IMR-90 (cell line): ENCODE measurements at regions not wholly inside any gene's neighbourhood (a gene's known extent, or its start where the extent isn't known, plus 50 kb on each side); places are given as distances from the start of the nearest gene placed in this dataset.
"Not testable (repeated sequence)": the region's sequence is repeated elsewhere in the genome, so short reads cannot be mapped to it uniquely, and the experiment has no call there.

Experiments used
- ATAC-seq: fragments of 200-7000 bp; cut with Tn5 transposase; 2 replicates; pipeline ENCODE4 v1.9.1; 2020; ENCODE audit warnings: low read depth, mild to moderate bottlenecking, moderate library complexity
- BruUV-seq: library from RNA; stranded (reverse); fragments of 400-500 nt; replicated peaks from 2 replicates; lab custom pipeline; 2021; lab: Mats Ljungman, UMichigan
- CTCF ChIA-PET: fragments of 300-600 bp; formaldehyde crosslinking; extraction: SDS; loops from one replicate; lab custom pipeline; 2021; ENCODE audit warnings: antibody characterized with exemption; lab: Yijun Ruan, JAX
- POLR2A ChIA-PET: fragments of 300-600 bp; sonication (Branson Sonifier 250); formaldehyde crosslinking; loops from one replicate; lab custom pipeline; 2022; ENCODE audit warnings: antibody characterized with exemption; ENCODE audit not compliant: unreplicated experiment; lab: Charles Lee
- DNase-seq: peaks from one replicate; pipeline ENCODE4 v3.0.0; 2013
- H2AFZ ChIP-seq: replicated peaks from 2 replicates; pipeline ENCODE3; 2013; ENCODE audit warnings: low read length, mild to moderate bottlenecking; ENCODE audit not compliant: poor library complexity
- H2AK5ac ChIP-seq: 2 replicates; pipeline ENCODE4 v1.6.1; 2013; ENCODE audit warnings: low read depth, low read length, inconsistent platforms
- H2AK9ac ChIP-seq: replicated peaks from 2 replicates; pipeline ENCODE3; 2013; ENCODE audit warnings: mild to moderate bottlenecking, low read depth, low read length, moderate library complexity; ENCODE audit not compliant: poor library complexity
- H2BK120ac ChIP-seq: 2 replicates; pipeline ENCODE4 v1.6.1; 2013; ENCODE audit warnings: low read depth, low read length, inconsistent platforms
- H2BK15ac ChIP-seq: 3 replicates; pipeline ENCODE4 v1.6.1; 2013; ENCODE audit warnings: low read depth, low read length, inconsistent platforms
- H2BK20ac ChIP-seq: 2 replicates; pipeline ENCODE4 v1.6.1; 2013; ENCODE audit warnings: low read depth, mild to moderate bottlenecking, inconsistent platforms, low read length, moderate library complexity
- H2BK5ac ChIP-seq: 2 replicates; pipeline ENCODE4 v1.6.1; 2013; ENCODE audit warnings: mild to moderate bottlenecking, low read depth, low read length, inconsistent platforms; ENCODE audit not compliant: poor library complexity, severe bottlenecking
- H3K14ac ChIP-seq: replicated peaks from 2 replicates; pipeline ENCODE4 v1.6.1; 2013; ENCODE audit warnings: low read depth, low read length, inconsistent platforms
- H3K18ac ChIP-seq: 2 replicates; pipeline ENCODE4 v1.6.1; 2013; ENCODE audit warnings: low read depth, low read length, control low read depth
- H3K23ac ChIP-seq: 2 replicates; pipeline ENCODE4 v1.6.1; 2013; ENCODE audit warnings: low read depth, low read length, inconsistent platforms
- H3K27ac ChIP-seq: 2 replicates; pipeline ENCODE4 v1.5.1; 2013; ENCODE audit warnings: mild to moderate bottlenecking, control low read depth, low read length; ENCODE audit not compliant: insufficient read depth
- H3K27me3 ChIP-seq: 2 replicates; pipeline ENCODE4 v1.6.1; 2013; ENCODE audit warnings: low read length; ENCODE audit not compliant: control insufficient read depth, insufficient read depth
- H3K36me3 ChIP-seq: 2 replicates; pipeline ENCODE4 v1.6.1; 2013; ENCODE audit warnings: low read length, mixed read lengths; ENCODE audit not compliant: control insufficient read depth, insufficient read depth
- H3K4ac ChIP-seq: 2 replicates; pipeline ENCODE4 v1.6.1; 2013; ENCODE audit warnings: low read depth, low read length, inconsistent platforms
- H3K4me1 ChIP-seq: 2 replicates; pipeline ENCODE4 v1.6.1; 2013; ENCODE audit warnings: low read length, mixed read lengths; ENCODE audit not compliant: control insufficient read depth, insufficient read depth
- H3K4me2 ChIP-seq: 2 replicates; pipeline ENCODE4 v1.6.1; 2013; ENCODE audit warnings: low read depth, mild to moderate bottlenecking, control low read depth, low read length, moderate library complexity
- H3K4me3 ChIP-seq: 2 replicates; pipeline ENCODE4 v1.5.1; 2013; ENCODE audit warnings: low read depth, mild to moderate bottlenecking, control low read depth, low read length, moderate library complexity; ENCODE audit not compliant: insufficient read depth
- H3K56ac ChIP-seq: 2 replicates; pipeline ENCODE4 v1.6.1; 2013; ENCODE audit warnings: low read length, inconsistent platforms; ENCODE audit not compliant: insufficient read depth; ENCODE audit errors: extremely low read depth
- H3K79me1 ChIP-seq, 2 experiments: 2 replicates each; pipeline ENCODE4 v1.6.1; 2013; ENCODE audit warnings: low read length in 2 of 2, inconsistent platforms in 1 of 2, low read depth in 1 of 2
- H3K9ac ChIP-seq: 2 replicates; pipeline ENCODE4 v1.6.1; 2013; ENCODE audit warnings: low read depth, low read length, control low read depth
- H3K9me1 ChIP-seq: 2 replicates; pipeline ENCODE4 v1.6.1; 2013; ENCODE audit warnings: low read length, inconsistent platforms; ENCODE audit not compliant: insufficient read depth
- H3K9me3 ChIP-seq: 2 replicates; pipeline ENCODE4 v1.6.1; 2013; ENCODE audit warnings: low read length; ENCODE audit not compliant: control insufficient read depth, insufficient read depth
- H4K20me1 ChIP-seq: 2 replicates; pipeline ENCODE4 v1.6.1; 2013; ENCODE audit warnings: low read length, inconsistent platforms; ENCODE audit not compliant: insufficient read depth
- H4K5ac ChIP-seq: 2 replicates; pipeline ENCODE4 v1.6.1; 2013; ENCODE audit warnings: mild to moderate bottlenecking, low read depth, low read length, control low read depth
- H4K8ac ChIP-seq, 2 experiments: 2 replicates each; pipeline ENCODE4 v1.6.1; 2013; ENCODE audit warnings: low read depth in 2 of 2, low read length in 2 of 2, control low read depth in 1 of 2, inconsistent platforms in 1 of 2
- H4K91ac ChIP-seq: 2 replicates; pipeline ENCODE4 v1.6.1; 2013; ENCODE audit warnings: low read depth, low read length, inconsistent platforms; ENCODE audit not compliant: insufficient read depth
- WGBS, 2 experiments: methylation state at CpG; one replicate each; pipeline versions ENCODE4 v1.1.5 to v1.1.7; 2013; ENCODE audit warnings: missing lambda C conversion rate in 2 of 2; ENCODE audit not compliant: insufficient read length in 1 of 2; ENCODE audit errors: extremely low coverage in 2 of 2; 5-methylcytosine and 5-hydroxymethylcytosine counted together
- dilution Hi-C: fragments of 300-500 bp; cut with HindIII; formaldehyde crosslinking; loops from one replicate; pipeline ENCODE4 v1.14.3; 2018; ENCODE audit warnings: low sequenced_read_pairs; ENCODE audit not compliant: unreplicated experiment
- in situ Hi-C: fragments of 300-500 bp; cut with MboI; formaldehyde crosslinking; loops from 3 replicates; pipeline ENCODE4 v1.14.3; 2019; ENCODE audit warnings: low sequenced_read_pairs, inconsistent platforms, mixed read lengths
- intact Hi-C: fragments of 100-400 bp; cut with micrococcal nuclease; formaldehyde crosslinking; loops from 2 replicates; pipeline ENCODE4 v1.10.0; 2022

DNA sequence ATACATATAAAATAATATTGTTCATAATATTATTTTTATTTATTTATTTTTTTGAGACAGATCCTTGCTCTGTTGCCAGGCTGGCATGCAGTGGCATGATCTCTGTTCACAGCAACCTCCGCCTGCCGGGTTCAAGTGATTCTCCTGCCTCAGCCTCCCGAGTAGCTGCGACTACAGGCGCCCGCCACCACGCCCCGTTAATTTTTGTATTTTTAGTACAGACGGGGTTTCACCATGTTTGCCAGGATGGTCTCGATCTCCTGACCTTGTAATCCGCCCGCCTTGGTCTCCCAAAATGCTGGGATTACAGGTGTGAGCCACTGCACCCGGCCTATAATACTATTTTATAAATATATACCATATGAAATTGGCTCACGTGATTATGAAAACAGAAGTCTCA lies 832.4 kb upstream of the TPTE start:
- H3K9me3 ChIP-seq, H3K9me1 ChIP-seq, in situ Hi-C loops, H2AK9ac ChIP-seq, H3K56ac ChIP-seq, H4K20me1 ChIP-seq, H4K8ac ChIP-seq, H3K18ac ChIP-seq, BruUV-seq, H3K9ac ChIP-seq, H3K4me1 ChIP-seq, H4K91ac ChIP-seq, POLR2A ChIA-PET, dilution Hi-C loops, H3K27ac ChIP-seq, H2BK15ac ChIP-seq, H3K4me2 ChIP-seq, H3K4me3 ChIP-seq, H3K4ac ChIP-seq, H3K36me3 ChIP-seq, DNase-seq, H3K23ac ChIP-seq, H2BK120ac ChIP-seq, H2AFZ ChIP-seq, H2BK5ac ChIP-seq, H2BK20ac ChIP-seq, H3K14ac ChIP-seq, ATAC-seq, H3K79me1 ChIP-seq, intact Hi-C loops, H4K5ac ChIP-seq, H3K27me3 ChIP-seq, H2AK5ac ChIP-seq, CTCF ChIA-PET: not testable (repeated sequence)
- WGBS, 2 experiments = no CpG with 5 or more reads among the region's 14 CpGs

DNA sequence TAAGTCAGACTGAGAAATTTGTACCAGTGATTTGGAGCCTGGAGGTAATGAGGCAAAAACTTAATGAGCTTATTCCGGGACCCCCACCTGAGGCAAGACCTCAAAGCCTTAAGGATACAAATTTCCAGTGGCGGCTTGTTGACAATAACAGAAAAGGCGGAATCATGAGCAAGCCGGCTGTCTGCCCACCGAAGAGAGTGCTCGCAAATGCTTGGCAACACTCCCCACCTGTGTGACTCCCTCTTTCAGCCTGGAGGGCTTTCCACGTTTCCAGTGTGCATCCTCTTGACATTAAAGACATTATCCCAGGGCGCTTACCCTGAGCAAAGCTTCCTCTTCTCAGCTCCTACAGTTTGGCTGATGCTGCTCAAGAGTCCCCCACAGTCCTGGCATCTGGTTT lies 830.4 kb upstream of the TPTE start:
- BruUV-seq, H3K4me1 ChIP-seq, H3K79me1 ChIP-seq, H2BK5ac ChIP-seq, H3K4ac ChIP-seq, POLR2A ChIA-PET, H2BK15ac ChIP-seq, H2AK9ac ChIP-seq, H4K91ac ChIP-seq, ATAC-seq, H3K4me3 ChIP-seq, H4K5ac ChIP-seq, H3K27ac ChIP-seq, H2BK120ac ChIP-seq, H3K56ac ChIP-seq, H3K18ac ChIP-seq, in situ Hi-C loops, H3K27me3 ChIP-seq, H2AK5ac ChIP-seq, H3K9me1 ChIP-seq, H3K23ac ChIP-seq, H3K9ac ChIP-seq, H4K8ac ChIP-seq, H4K20me1 ChIP-seq, H3K9me3 ChIP-seq, H3K36me3 ChIP-seq, H3K4me2 ChIP-seq, H2AFZ ChIP-seq, intact Hi-C loops, H3K14ac ChIP-seq, H2BK20ac ChIP-seq, DNase-seq, dilution Hi-C loops, CTCF ChIA-PET: not testable (repeated sequence)
- WGBS, 2 experiments = no CpG with 5 or more reads among the region's 8 CpGs
